ENCODE measurements at regions not wholly inside any gene's neighbourhood (a gene's known extent, or its start where the extent isn't known, plus 50 kb on each side); places are given as distances from the start of the nearest gene placed in this dataset.

- Histone ChIP-seq H3K9me3 (ENCODE audit: control insufficient read depth, insufficient read depth, low read depth, low read length) (no peaks in the 10 kb centered on the region), H3K4me3 (ENCODE audit: low read depth in 2 of 2, low read length in 2 of 2) (no peak overlapping the region), H3K36me3 (ENCODE audit: control insufficient read depth, insufficient read depth, low read length) (no peaks in the 10 kb centered on the region), H3K27me3 (ENCODE audit: control insufficient read depth, insufficient read depth, low read length) (no peaks in the 10 kb centered on the region; the same call in 1 of the 2 replicates), H3K27ac (ENCODE audit: low read length) (no peak overlapping the region), H3K4me1 (ENCODE audit: control insufficient read depth, insufficient read depth, low read length) (no peaks in the 10 kb centered on the region; the same call in 1 of the 2 replicates)
- ChIA-PET CTCF (no interaction called here), POLR2A (no interaction called here)
- ATAC-seq: no peak
- TF ChIP-seq TCF7L2 (IDR thresholded peaks at IDR 0.05; ENCODE audit: low read depth, low read length) (no peak), POLR2AphosphoS5 (IDR thresholded peaks at IDR 0.05; ENCODE audit: low read depth, low read length) (no peak), CTCF (IDR thresholded peaks at IDR 0.05) (no peak), SIN3A (IDR thresholded peaks at IDR 0.05; ENCODE audit: borderline replicate concordance, insufficient read depth, low read depth, low read length) (no peak)
- TF ChIP-seq, protein P1, sequence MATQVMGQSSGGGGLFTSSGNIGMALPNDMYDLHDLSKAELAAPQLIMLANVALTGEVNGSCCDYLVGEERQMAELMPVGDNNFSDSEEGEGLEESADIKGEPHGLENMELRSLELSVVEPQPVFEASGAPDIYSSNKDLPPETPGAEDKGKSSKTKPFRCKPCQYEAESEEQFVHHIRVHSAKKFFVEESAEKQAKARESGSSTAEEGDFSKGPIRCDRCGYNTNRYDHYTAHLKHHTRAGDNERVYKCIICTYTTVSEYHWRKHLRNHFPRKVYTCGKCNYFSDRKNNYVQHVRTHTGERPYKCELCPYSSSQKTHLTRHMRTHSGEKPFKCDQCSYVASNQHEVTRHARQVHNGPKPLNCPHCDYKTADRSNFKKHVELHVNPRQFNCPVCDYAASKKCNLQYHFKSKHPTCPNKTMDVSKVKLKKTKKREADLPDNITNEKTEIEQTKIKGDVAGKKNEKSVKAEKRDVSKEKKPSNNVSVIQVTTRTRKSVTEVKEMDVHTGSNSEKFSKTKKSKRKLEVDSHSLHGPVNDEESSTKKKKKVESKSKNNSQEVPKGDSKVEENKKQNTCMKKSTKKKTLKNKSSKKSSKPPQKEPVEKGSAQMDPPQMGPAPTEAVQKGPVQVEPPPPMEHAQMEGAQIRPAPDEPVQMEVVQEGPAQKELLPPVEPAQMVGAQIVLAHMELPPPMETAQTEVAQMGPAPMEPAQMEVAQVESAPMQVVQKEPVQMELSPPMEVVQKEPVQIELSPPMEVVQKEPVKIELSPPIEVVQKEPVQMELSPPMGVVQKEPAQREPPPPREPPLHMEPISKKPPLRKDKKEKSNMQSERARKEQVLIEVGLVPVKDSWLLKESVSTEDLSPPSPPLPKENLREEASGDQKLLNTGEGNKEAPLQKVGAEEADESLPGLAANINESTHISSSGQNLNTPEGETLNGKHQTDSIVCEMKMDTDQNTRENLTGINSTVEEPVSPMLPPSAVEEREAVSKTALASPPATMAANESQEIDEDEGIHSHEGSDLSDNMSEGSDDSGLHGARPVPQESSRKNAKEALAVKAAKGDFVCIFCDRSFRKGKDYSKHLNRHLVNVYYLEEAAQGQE (IDR thresholded peaks at IDR 0.05; ENCODE audit: insufficient read depth in 1 of 2, low read depth in 2 of 2, low read length in 1 of 2): no peak
- intact Hi-C loops (cut with micrococcal nuclease; ENCODE audit: unreplicated experiment) (no loop called here), in situ Hi-C loops (cut with HindIII; ENCODE audit: low pct_unique_long_range_greater_than_20kb, low sequenced_read_pairs) (no loop called here)
- no TSS peak for BruUV-seq (replicated peaks)
- no peak for DNase-seq (ENCODE audit: low read depth, low spot score)
Observed at GRCh38 chr11:134883484-134883883, 471.4 kb upstream of the B3GAT1 start.

DNA sequence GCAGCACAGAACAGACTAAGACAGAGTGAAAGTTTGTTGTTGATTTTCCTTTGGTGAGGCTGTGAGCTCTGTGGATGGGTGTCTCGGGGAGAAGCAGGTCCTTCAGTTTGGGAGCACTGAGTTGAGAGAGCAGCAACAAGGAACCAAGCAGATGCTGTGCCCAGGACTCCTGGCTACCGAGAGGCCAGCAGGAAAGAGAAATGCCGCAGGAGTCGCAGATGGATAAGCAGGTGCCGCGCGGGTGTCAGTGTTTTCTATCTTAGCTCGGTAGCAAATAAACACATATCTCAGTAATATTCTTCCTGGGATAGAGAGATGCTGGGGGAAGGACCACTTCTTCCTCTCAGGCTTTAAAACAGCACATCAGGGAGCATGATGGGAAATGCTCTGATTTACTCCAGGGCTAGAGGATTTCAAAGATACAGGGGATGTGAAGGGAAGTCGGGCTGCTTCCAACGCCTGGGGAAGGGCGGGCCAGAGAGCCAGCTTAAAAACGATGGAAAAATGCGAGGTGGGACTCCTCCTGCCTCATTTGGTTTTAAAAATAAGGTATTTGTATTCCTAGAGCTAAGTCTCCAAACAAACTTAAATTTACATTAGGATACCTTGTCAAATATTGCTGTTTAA lies 470.7 kb upstream of the B3GAT1 start:
- H3K36me3 ChIP-seq (ENCODE audit: control insufficient read depth, insufficient read depth, low read length): no peaks in the 10 kb centered on the region
- intact Hi-C loops (cut with micrococcal nuclease; ENCODE audit: unreplicated experiment) (no loop called here), in situ Hi-C loops (cut with HindIII; ENCODE audit: low pct_unique_long_range_greater_than_20kb, low sequenced_read_pairs) (no loop called here)
- ATAC-seq: no peak
- TF ChIP-seq SIN3A (IDR thresholded peaks at IDR 0.05; ENCODE audit: borderline replicate concordance, insufficient read depth, low read depth, low read length): no peak
- TF ChIP-seq POLR2AphosphoS5 (IDR thresholded peaks at IDR 0.05; ENCODE audit: low read depth, low read length): no peak
- no peak for TF ChIP-seq CTCF (IDR thresholded peaks at IDR 0.05)
- TF ChIP-seq, protein P1 (IDR thresholded peaks at IDR 0.05; ENCODE audit: insufficient read depth in 1 of 2, low read depth in 2 of 2, low read length in 1 of 2): no peak
- TF ChIP-seq TCF7L2 (IDR thresholded peaks at IDR 0.05; ENCODE audit: low read depth, low read length): no peak
- H3K27me3 ChIP-seq (ENCODE audit: control insufficient read depth, insufficient read depth, low read length): no peaks in the 10 kb centered on the region; the same call in 1 of the 2 replicates
- no peak for DNase-seq (ENCODE audit: low read depth, low spot score)
- ChIA-PET CTCF (no interaction called here), POLR2A (no interaction called here)
- no TSS peak for BruUV-seq (replicated peaks)
- no peaks in the 10 kb centered on the region; the same call in 1 of the 2 replicates for H3K4me1 ChIP-seq (ENCODE audit: control insufficient read depth, insufficient read depth, low read length)
- no peaks in the 10 kb centered on the region for H3K9me3 ChIP-seq (ENCODE audit: control insufficient read depth, insufficient read depth, low read depth, low read length)
- no peak overlapping the region for H3K27ac ChIP-seq (ENCODE audit: low read length)
- H3K4me3 ChIP-seq (ENCODE audit: low read depth in 2 of 2, low read length in 2 of 2): no peak overlapping the region

All from Panc1 (cell line).